GM18520 (cell line): ENCODE measurements at regions not wholly inside any gene's neighbourhood (a gene's known extent, or its start where the extent isn't known, plus 50 kb on each side); places are given as distances from the start of the nearest gene placed in this dataset.

Experiments used
- ATAC-seq: cut with Tn5 transposase; IDR thresholded peaks from one replicate; pipeline ENCODE4 v1.9.1; 2021; ENCODE audit not compliant: unreplicated experiment

GRCh38 chr6:104229057-104229456, 630.7 kb downstream of the HACE1 start:
- ATAC-seq: no peak

GRCh38 chr6:104227508-104227907, 632.2 kb downstream of the HACE1 start:
- no peak for ATAC-seq

DNA sequence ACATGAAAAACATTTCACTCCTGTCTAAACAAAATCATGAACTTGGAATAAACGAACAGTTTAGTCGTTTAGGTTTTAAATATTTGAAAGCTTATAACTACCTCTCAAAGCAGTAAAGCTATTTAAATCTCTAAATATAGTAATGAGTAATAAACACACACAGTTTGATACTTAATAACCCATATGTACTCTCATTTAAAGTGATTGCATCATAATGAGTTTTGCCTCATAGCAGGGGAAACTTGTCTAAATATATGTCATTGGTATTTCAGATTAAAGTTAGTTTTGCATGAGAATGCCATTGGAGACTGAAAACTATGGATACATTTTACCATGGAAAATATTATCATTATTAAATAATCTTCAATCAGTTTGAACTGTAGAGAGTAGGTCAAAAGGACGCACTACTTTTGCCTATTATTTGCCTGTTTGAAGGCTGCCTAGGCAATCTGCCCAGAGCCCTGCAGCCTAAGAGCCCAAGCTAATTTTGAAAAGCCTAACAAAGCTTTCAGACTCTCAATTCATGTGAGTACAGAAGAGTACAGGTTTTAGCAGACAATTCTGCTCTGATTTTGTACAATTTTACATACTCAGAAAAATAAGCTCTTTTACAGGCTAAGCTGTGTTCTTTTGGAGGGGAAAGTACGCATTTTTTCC, 632.8 kb downstream of the HACE1 start:
- no peak for ATAC-seq

GRCh38 chr6:104218116-104218515, 641.6 kb downstream of the HACE1 start:
- ATAC-seq: no peak

DNA sequence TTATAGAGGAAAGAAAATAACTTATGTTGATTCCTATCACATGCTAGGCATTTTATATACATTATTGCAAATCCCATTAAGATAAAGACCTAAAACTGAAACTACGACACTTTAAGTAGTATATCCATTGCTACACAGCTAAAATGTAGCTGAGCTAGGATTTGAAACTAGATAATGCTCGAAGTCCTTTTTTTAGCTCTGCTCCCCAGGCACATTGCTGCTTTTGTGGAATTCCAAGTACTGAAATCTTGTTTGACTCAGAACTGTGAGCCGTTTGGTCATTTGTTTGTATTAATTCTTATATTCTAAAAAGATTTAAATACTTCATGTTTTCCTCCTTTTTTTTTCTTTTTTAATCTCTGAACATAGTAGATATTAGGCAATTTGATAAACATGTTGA, 644.8 kb downstream of the HACE1 start:
- no peak for ATAC-seq

DNA sequence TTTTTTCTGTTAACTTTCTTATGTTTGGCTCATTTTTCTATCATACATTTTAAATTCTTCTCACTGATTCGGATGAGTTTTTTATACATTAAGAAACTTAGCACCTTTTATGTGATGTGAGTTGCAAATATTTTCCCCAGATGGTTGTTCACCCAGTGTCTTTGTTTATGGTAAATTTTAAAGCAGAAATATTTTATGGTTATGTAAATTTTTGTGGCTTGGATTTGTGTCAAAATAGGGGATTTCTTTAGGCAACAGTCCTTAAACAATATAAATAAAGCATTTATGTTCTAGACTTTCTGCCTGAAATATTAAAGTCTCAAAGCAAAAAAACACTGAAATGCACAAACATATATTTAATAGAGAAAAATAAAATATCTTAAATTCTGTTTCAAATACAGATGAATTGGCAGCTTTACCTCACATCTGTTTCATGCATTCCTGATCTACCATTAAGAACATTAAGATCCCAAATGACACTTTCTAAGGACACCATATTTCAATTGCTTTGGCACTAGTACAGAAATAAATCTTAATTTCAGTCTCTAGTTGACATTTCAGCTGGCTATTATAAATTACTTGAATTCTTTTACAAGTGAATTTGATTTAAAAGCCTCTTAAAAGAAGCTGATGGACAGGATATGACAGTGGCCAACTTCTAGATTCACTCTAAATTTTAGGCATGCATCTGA, 646.6 kb downstream of the HACE1 start:
- no peak for ATAC-seq

DNA sequence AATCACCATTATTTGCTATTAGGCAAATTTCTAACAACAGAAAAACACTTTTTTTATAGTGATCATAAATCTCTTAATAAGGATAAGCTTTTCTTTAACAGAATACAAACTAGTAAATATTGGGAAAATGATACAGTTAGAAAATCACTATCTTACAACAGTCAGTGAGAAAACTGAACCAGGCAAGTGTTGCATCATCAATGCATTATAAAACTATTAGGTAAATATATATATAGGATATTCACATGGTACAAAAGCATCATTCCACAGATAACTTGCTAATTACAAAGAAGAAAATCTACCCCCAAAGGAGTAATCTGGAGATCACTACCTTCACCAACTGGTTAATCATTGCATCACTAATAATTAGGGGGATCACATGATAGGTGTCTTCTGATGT, 652.1 kb downstream of the HACE1 start:
- no peak for ATAC-seq

GRCh38 chr6:104201557-104201956, 658.2 kb downstream of the HACE1 start:
- no peak for ATAC-seq

- ATAC-seq: no peak
These were observed 672.1 kb downstream of the HACE1 start for GRCh38 chr6:104187616-104188015.

GRCh38 chr6:104186831-104187230, 672.9 kb downstream of the HACE1 start:
- ATAC-seq: no peak

DNA sequence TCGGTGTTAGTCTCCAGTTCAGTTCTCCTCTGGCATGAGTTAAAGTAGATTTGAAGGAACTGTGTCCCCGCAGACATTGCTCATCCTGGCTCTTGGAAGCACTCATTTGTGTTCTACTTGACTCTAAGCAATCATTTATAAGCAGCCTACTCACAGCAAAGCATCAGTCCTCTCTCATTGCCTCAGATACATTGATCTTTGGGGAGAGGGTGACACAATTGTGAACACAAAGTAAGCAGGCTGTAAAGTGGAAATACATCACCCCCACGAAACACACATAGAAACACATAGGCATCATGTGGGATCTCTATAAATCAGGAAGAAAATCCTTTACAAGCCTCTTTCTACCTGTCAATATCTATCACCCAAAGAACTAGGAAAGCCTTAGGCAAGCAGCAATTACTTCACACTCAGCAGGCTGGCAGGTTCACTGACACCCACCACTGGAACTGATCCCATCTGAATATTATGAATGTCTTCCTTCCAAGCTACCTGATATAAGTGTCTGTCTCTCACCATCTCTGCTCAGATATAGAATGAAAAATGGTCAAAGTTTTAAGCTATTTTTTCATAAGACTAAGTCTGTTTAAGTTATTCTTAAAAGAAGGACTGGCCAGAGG, 675.8 kb downstream of the HACE1 start:
- no peak for ATAC-seq

- ATAC-seq: no peak
These were observed 676.9 kb downstream of the HACE1 start for GRCh38 chr6:104182811-104183210.

DNA sequence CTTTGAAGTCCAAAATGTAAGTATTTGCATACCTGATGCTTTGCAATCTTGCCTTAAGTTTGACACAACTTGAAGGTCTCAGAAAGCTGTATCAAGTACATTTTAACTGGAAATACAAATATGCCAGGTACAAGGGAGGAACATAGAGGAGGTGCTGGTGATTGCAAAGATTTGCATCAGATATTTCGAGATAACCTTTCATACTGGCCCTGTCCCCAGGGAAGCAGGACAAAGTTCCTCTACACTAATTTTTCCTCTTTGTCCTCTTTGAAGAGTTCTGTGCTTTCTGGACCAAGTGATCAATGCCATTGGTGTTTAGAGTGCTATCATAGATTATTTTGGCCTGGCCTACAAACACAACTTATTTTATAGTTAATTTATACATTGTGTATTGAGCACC, 686.1 kb downstream of the HACE1 start:
- no peak for ATAC-seq

DNA sequence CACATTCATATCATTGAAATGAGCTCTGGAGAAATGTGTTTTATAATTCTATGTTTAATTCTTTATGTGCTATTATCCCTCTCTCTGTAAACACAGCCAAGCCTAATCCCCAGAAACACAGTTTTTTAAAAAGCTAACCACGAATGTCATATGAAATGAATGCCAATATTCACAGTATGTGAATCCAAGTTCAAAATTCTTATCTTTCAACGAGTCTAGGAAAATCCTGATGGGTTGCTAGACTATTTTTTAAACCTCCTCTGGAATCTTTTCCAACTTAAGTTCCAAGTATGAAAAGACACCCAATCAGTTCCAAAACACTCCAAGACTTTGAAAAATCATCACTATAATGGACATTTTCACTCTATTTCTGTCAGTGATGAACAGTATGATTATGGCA, 689.3 kb downstream of the HACE1 start:
- no peak for ATAC-seq

DNA sequence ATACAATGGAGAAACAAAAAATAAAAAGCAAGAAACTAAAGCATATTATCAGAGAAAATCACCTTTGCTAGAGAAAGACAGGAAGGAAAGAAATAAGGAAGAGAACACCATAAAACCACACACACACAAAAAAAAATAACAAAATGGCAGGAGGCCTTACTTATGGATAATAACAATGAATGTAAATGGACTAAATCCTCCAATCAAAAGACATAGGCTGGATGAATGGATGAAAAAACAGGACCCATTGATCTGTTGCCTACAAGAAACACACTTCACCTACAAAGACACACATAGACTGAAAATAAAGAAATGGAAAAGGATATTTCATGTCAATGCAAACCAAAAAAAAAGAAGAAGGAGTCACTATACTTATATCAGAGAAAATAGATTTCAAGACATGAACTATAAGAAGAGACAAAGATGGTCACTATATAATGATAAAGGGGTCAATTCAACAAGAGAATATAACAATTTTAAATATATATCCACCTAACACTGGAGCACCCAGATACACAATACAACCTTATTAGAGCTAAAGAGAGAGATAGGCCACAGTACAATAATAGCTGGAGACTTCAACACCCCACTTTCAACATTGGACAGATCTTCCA, 693.6 kb downstream of the HACE1 start:
- no peak for ATAC-seq

GRCh38 chr6:104162036-104162669, 697.6 kb downstream of the HACE1 start:
- no peak for ATAC-seq

DNA sequence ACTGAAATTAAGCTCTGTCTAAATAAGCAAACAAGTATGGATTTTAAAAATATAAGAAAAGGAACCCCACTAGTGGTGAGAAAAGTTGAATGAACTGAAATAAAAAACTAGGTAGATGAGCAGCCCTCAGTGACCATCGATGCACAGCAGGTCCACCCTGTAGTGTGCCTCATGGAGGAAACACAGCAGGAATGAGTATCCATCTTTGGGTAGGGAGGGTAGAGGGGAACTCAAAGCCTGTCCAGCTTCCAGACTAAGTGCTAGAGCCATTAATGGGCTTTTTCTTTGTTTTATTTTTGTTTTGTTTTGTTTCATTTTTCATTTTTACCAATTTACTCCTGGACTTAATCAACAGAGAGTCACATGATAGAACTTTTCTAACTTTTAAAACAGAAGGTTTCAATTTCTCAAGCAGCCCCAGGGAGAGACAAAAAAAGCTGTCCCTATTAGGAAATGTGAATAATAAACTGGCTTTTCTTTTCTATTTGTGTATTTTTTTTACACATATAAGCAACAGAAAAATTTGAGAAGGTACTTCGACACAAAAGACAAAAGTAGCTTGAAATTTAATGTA, 700.6 kb downstream of the HACE1 start:
- no peak for ATAC-seq

DNA sequence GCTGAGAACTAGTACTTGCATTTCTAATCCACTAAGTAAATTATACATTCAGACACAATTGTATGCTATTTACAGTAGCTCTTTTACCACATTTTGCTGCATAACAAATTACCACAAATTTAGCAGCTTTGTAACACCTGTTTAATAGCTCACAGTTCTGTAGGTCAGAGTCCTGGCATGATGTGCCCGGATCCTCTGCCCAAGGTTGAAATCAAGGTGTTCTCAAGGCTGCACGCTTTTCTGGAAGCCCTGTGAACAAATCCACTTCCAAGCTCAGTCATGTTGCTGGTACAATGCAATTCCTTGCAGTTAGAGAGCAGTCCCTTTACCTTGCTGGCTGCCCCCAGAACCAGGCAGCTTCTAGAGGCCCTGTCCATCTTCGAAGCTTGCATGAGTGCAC, 716.0 kb downstream of the HACE1 start:
- ATAC-seq: no peak

DNA sequence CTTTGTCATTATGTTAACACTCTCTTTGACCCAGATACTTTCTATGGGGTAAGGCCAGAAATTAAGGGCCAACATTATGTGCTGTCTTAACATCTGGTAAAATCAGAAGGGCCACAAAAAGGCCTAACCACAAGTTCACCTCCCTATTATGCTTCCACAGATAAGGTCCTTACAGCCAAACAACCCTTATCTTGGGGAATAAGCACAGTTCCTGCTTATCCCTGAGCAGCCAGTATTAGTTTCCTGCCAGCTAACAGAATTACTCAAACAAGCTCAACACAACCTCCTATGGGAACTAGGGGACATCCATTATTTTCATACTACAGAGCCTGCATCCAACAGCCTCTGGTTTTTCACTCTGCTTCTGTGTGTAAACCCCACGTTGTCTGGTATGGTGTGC, 724.8 kb downstream of the HACE1 start:
- ATAC-seq: no peak

DNA sequence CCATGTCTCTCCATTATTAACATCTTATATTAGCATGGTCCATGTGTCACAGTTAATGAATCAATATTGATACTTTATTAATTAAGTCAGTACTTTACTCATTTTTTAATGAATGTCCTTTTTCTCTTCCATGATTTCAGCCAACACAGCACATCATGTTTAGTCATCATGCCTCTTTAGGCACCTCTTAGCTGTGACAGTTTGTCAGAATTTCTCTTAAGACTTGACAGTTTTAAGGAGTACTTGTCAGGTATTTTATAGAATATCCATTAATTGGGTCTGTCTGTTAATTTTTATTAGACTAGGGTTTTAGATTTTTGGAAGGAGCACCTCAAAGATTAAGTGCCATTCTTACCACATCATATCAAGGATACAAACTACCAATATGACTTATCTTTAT, 729.4 kb downstream of the HACE1 start:
- ATAC-seq: no peak

DNA sequence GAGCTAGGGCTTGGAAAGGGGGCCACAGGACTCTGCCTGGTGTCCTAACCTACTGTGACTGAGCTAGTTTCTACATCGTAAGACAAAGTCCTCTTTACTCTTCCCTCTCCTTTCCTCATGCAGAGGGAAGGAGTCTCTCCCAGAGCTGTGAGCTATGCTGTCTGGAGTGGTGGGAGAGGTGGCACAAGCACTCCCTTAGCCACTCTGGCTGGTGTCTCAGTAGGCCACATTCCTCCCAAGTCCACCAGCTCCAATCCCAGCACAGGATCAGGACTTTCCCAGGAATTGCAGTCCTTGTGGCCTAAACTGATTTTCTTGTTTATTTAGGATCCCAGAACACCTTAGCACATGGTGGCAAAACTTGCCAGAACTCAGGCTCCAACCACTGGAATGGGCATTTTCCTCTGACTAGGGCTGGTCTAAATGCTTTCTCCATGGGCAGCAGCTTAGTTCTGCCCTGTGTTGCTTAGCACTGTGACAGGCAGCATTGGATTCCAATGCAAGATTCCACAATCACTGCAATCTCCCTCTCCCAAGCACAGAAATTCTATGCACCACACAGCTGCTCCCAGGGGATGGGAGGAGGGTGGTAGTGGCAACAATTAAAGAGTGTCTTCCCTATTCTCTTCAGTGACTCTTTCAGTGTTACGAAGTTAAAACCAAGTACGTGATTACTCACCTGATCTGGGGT, 733.3 kb downstream of the HACE1 start:
- ATAC-seq: no peak
